ENCODE measurements at regions not wholly inside any gene's neighbourhood (a gene's known extent, or its start where the extent isn't known, plus 50 kb on each side); places are given as distances from the start of the nearest gene placed in this dataset.

DNA sequence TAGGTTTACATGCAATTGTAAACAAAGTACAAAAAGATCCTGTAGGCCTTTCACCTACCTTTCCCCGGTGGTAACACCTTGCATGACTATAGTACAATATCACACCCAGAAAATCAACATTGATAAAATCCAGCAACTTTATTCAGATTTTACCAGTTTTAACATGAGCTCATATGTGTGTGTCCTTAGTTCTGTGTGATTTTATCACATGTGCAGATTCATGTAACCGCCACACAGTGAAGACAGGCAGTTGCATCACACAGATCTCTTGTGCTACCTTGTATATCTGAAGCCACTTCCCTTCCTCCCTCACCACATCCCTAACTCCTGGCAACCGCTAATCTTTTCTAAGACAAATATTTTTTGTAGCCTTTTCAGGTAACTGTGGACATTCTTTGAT, 183.5 kb upstream of the C2CD4B start:
- TF ChIP-seq, protein P1, sequence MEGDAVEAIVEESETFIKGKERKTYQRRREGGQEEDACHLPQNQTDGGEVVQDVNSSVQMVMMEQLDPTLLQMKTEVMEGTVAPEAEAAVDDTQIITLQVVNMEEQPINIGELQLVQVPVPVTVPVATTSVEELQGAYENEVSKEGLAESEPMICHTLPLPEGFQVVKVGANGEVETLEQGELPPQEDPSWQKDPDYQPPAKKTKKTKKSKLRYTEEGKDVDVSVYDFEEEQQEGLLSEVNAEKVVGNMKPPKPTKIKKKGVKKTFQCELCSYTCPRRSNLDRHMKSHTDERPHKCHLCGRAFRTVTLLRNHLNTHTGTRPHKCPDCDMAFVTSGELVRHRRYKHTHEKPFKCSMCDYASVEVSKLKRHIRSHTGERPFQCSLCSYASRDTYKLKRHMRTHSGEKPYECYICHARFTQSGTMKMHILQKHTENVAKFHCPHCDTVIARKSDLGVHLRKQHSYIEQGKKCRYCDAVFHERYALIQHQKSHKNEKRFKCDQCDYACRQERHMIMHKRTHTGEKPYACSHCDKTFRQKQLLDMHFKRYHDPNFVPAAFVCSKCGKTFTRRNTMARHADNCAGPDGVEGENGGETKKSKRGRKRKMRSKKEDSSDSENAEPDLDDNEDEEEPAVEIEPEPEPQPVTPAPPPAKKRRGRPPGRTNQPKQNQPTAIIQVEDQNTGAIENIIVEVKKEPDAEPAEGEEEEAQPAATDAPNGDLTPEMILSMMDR (IDR thresholded peaks at IDR 0.05), result no peak
- no peak for TF ChIP-seq ZFX (IDR thresholded peaks at IDR 0.05; ENCODE audit: borderline replicate concordance)

Data from 22Rv1 (cell line).